Activated CD8-positive, alpha-beta T cell treated with anti-CD3 and anti-CD28 coated beads, Interleukin-2, amount 10 ng/mL, durations not matched to agents 7 days and 5 days (primary cell): ENCODE measurements at regions not wholly inside any gene's neighbourhood (a gene's known extent, or its start where the extent isn't known, plus 50 kb on each side); places are given as distances from the start of the nearest gene placed in this dataset.

ENCODE experiments used
- ATAC-seq: fragments of 150-1000 bp; cut with Tn5 transposase; one replicate; pipeline ENCODE4 v1.10.0; 2021; ENCODE audit warnings: moderate library complexity
- CTCF ChIA-PET: fragments of 350-600 bp; sonication (Branson Sonifier 250); formaldehyde crosslinking; loops from one replicate; lab custom pipeline; 2021; ENCODE audit warnings: antibody characterized with exemption; lab: Charles Lee
- POLR2A ChIA-PET: fragments of 350-600 bp; sonication (Branson Sonifier 250); formaldehyde crosslinking; loops from one replicate; lab custom pipeline; 2021; ENCODE audit warnings: antibody characterized with exemption; lab: Charles Lee
- DNase-seq: peaks from one replicate; pipeline ENCODE4 v3.0.0-alpha.2; 2020
- H3K27ac Mint-ChIP-seq: one replicate; pipeline ENCODE4 v1.8.0; 2021; ENCODE audit warnings: mild to moderate bottlenecking, mixed read lengths
- H3K27me3 Mint-ChIP-seq: one replicate; pipeline ENCODE4 v1.8.0; 2021; ENCODE audit warnings: low read depth, mixed read lengths
- H3K36me3 Mint-ChIP-seq: one replicate; pipeline ENCODE4 v1.8.0; 2021; ENCODE audit warnings: low read depth, mixed read lengths
- H3K4me1 Mint-ChIP-seq: one replicate; pipeline ENCODE4 v1.8.0; 2021; ENCODE audit warnings: low read depth, mixed read lengths
- H3K4me3 Mint-ChIP-seq: one replicate; pipeline ENCODE4 v1.8.0; 2021; ENCODE audit warnings: mild to moderate bottlenecking, mixed read lengths
- H3K9me3 Mint-ChIP-seq: one replicate; pipeline ENCODE4 v1.8.0; 2022; ENCODE audit warnings: mixed read lengths; ENCODE audit not compliant: insufficient read depth

DNA sequence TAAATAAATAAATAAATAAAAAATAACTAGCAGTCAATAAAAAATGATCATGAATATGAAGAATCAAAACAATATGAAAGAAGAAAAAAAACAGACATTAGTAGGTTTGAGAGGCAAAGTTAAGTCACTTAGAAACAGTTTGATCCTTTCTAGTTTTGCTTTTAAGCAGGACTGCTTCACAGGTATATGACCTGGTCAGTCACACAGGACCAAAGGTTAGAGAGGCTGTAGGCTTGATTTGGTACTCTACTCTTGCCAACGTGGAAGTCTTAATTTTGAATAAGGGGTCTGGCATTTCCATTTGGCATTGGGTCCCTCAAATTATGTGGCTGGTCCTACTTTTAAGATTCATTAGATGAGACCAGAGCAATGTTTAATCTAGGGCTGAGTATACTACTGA, 441.7 kb upstream of the NECTIN3 start:
- no peaks in the 10 kb centered on the region for H3K27me3 Mint-ChIP-seq
- no peaks in the 10 kb centered on the region for H3K9me3 Mint-ChIP-seq
- H3K36me3 Mint-ChIP-seq: no peaks in the 10 kb centered on the region
- CTCF ChIA-PET: no interaction called here
- POLR2A ChIA-PET: no interaction called here
- H3K4me1 Mint-ChIP-seq: peaks cover 3% of the 10 kb centered on the region
- H3K27ac Mint-ChIP-seq: no peak overlapping the region
- DNase-seq: no peak
- H3K4me3 Mint-ChIP-seq: no peak overlapping the region
- no peak for ATAC-seq

- Mint-ChIP-seq H3K4me1 (no peaks in the 10 kb centered on the region), H3K27me3 (no peaks in the 10 kb centered on the region), H3K9me3 (no peaks in the 10 kb centered on the region), H3K4me3 (no peak overlapping the region), H3K27ac (no peak overlapping the region), H3K36me3 (no peaks in the 10 kb centered on the region)
- no peak for DNase-seq
- no peak for ATAC-seq
- POLR2A ChIA-PET: no interaction called here
- CTCF ChIA-PET: no interaction called here
These were observed 427.4 kb upstream of the NECTIN3 start for GRCh38 chr3:110644203-110644602.

DNA sequence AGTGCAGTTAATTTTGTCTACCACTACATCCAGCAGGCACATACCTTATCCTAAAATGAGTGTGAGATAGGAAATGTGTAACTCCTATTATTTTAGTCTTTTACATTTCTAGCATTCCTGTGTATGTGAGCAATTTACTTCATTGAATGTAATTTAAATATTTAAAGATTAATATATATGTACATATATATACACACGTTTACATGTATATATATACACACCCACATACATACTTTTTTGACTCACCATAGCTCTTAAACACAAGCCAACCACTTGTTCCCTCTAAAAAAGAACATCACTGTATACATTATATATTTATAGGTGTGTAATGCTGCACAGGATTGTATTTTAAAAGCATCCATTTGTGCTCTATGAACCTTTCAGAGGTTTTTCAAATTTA, 425.6 kb upstream of the NECTIN3 start:
- ChIA-PET POLR2A (no interaction called here), CTCF (no interaction called here)
- no peak overlapping the region for H3K4me3 Mint-ChIP-seq
- no peaks in the 10 kb centered on the region for H3K27me3 Mint-ChIP-seq
- no peaks in the 10 kb centered on the region for H3K4me1 Mint-ChIP-seq
- ATAC-seq (no peak), DNase-seq (no peak)
- no peaks in the 10 kb centered on the region for H3K36me3 Mint-ChIP-seq
- no peaks in the 10 kb centered on the region for H3K9me3 Mint-ChIP-seq
- no peak overlapping the region for H3K27ac Mint-ChIP-seq

DNA sequence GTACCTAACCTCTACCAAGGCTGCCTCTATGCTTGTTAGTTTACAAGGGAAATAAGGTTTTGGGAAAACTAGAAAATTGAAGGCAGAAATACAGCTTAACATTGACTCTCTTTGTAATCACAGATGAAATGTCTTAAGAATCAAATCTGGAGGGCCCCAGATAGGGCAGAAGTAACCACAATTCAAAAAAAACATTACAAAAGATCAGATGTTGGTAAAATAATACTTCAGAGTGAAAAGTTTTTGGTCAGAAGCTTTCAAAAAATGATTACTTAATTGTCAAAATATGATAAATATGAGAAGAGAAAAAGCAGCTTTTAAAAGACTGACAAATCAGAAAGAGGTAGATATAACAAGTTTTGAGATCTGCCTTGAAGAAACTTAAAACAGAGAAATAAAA, 425.1 kb upstream of the NECTIN3 start:
- ChIA-PET POLR2A (no interaction called here), CTCF (no interaction called here)
- H3K27me3 Mint-ChIP-seq: no peaks in the 10 kb centered on the region
- no peak overlapping the region for H3K4me3 Mint-ChIP-seq
- ATAC-seq: no peak
- no peaks in the 10 kb centered on the region for H3K4me1 Mint-ChIP-seq
- H3K27ac Mint-ChIP-seq: no peak overlapping the region
- no peak for DNase-seq
- no peaks in the 10 kb centered on the region for H3K9me3 Mint-ChIP-seq
- H3K36me3 Mint-ChIP-seq: no peaks in the 10 kb centered on the region

GRCh38 chr3:110647586-110647985, 424.0 kb upstream of the NECTIN3 start:
- Mint-ChIP-seq H3K36me3 (no peaks in the 10 kb centered on the region), H3K9me3 (no peaks in the 10 kb centered on the region), H3K27ac (no peak overlapping the region), H3K27me3 (no peaks in the 10 kb centered on the region), H3K4me3 (no peak overlapping the region), H3K4me1 (no peaks in the 10 kb centered on the region)
- no peak for ATAC-seq
- ChIA-PET CTCF (no interaction called here), POLR2A (no interaction called here)
- no peak for DNase-seq

- no peak overlapping the region for H3K27ac Mint-ChIP-seq
- no peaks in the 10 kb centered on the region for H3K36me3 Mint-ChIP-seq
- H3K4me3 Mint-ChIP-seq: no peak overlapping the region
- H3K4me1 Mint-ChIP-seq: no peaks in the 10 kb centered on the region
- ATAC-seq (no peak), DNase-seq (no peak)
- ChIA-PET CTCF (no interaction called here), POLR2A (no interaction called here)
- H3K9me3 Mint-ChIP-seq: no peaks in the 10 kb centered on the region
- H3K27me3 Mint-ChIP-seq: no peaks in the 10 kb centered on the region
These were observed 420.9 kb upstream of the NECTIN3 start for GRCh38 chr3:110650741-110651140.

DNA sequence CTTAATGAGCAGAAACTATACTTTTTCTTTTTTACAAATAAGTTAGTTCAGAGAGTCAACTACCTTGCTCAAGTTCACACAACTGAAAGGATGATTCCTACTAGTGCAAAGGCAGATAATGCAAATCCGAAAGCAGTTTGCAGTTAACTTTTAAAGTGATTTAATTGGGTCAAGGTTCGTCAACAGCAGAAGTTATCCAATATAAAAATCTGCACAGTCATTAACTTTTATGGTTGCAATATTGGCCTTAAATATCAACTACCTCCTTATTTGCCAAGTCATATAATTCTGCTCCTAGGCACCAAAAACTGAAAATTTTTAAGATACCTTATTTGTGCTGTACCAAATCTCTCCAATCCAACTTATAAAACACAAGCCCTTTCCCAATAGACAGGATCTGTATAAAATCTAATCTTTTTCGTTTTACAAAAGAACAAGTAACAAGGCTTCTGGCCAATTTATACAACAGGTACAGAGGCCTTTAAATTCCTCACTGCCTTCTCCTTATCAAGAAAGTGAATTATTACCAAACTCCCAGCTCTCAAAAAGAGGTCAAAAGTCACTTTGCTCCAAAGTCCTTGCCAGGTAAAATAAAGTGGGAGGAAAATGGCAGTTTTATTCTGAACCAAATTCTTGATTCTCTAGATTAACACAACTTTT, 416.6 kb upstream of the NECTIN3 start:
- Mint-ChIP-seq H3K27me3 (no peaks in the 10 kb centered on the region), H3K9me3 (no peaks in the 10 kb centered on the region), H3K4me1 (no peaks in the 10 kb centered on the region), H3K27ac (no peak overlapping the region), H3K36me3 (no peaks in the 10 kb centered on the region), H3K4me3 (no peak overlapping the region)
- DNase-seq: no peak
- ATAC-seq: no peak
- ChIA-PET POLR2A (no interaction called here), CTCF (no interaction called here)

GRCh38 chr3:110656394-110657025, 415.1 kb upstream of the NECTIN3 start:
- Mint-ChIP-seq H3K9me3 (no peaks in the 10 kb centered on the region), H3K27me3 (no peaks in the 10 kb centered on the region), H3K27ac (no peak overlapping the region), H3K4me1 (no peaks in the 10 kb centered on the region), H3K4me3 (no peak overlapping the region), H3K36me3 (no peaks in the 10 kb centered on the region)
- ChIA-PET POLR2A (no interaction called here), CTCF (no interaction called here)
- ATAC-seq: no peak
- DNase-seq: no peak

- Mint-ChIP-seq H3K27me3 (no peaks in the 10 kb centered on the region), H3K4me3 (no peak overlapping the region), H3K9me3 (peaks cover 6% of the 10 kb centered on the region), H3K4me1 (no peaks in the 10 kb centered on the region), H3K36me3 (no peaks in the 10 kb centered on the region), H3K27ac (no peak overlapping the region)
- DNase-seq (no peak), ATAC-seq (no peak)
- POLR2A ChIA-PET: no interaction called here
- CTCF ChIA-PET: no interaction called here
These were observed 407.5 kb upstream of the NECTIN3 start for GRCh38 chr3:110664148-110664547.

- ChIA-PET POLR2A (no interaction called here), CTCF (no interaction called here)
- Mint-ChIP-seq H3K27ac (no peak overlapping the region), H3K9me3 (peaks cover 6% of the 10 kb centered on the region), H3K4me3 (no peak overlapping the region), H3K27me3 (no peaks in the 10 kb centered on the region), H3K4me1 (no peaks in the 10 kb centered on the region), H3K36me3 (no peaks in the 10 kb centered on the region)
- no peak for ATAC-seq
- no peak for DNase-seq
These were observed 405.1 kb upstream of the NECTIN3 start for GRCh38 chr3:110666495-110666894.

- POLR2A ChIA-PET: no interaction called here
- Mint-ChIP-seq H3K4me3 (no peak overlapping the region), H3K4me1 (no peaks in the 10 kb centered on the region), H3K9me3 (peaks cover 6% of the 10 kb centered on the region), H3K27ac (no peak overlapping the region), H3K36me3 (no peaks in the 10 kb centered on the region), H3K27me3 (no peaks in the 10 kb centered on the region)
- ATAC-seq (no peak), DNase-seq (no peak)
- CTCF ChIA-PET: no interaction called here
These were observed 404.4 kb upstream of the NECTIN3 start for GRCh38 chr3:110667216-110667615.

DNA sequence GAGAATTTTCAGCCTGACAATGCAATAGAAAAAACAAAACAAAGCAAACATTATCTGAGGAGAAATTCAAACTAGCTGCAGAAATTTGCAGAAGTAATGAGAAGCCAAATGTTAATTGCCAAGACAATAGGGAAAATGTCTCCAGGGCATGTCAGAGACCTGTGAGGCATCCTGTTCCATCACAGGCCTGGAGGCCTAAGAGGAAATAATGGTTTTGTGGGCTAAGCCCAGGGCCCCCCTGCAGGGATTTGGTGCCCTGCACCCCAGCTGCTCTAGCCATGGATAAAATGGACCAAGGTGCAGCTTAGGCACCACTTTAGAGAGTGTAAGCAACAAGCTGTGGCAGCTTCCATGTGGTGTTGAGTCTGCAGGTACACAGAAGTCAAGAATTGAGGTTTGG, 401.2 kb upstream of the NECTIN3 start:
- DNase-seq: no peak
- Mint-ChIP-seq H3K27me3 (no peaks in the 10 kb centered on the region), H3K4me1 (no peaks in the 10 kb centered on the region), H3K27ac (no peak overlapping the region), H3K36me3 (no peaks in the 10 kb centered on the region), H3K4me3 (no peak overlapping the region), H3K9me3 (peaks cover 6% of the 10 kb centered on the region)
- ChIA-PET POLR2A (no interaction called here), CTCF (no interaction called here)
- ATAC-seq: no peak

- no peak for ATAC-seq
- no peak for DNase-seq
- Mint-ChIP-seq H3K36me3 (no peaks in the 10 kb centered on the region), H3K27ac (no peak overlapping the region), H3K4me1 (no peaks in the 10 kb centered on the region), H3K9me3 (no peaks in the 10 kb centered on the region), H3K4me3 (no peak overlapping the region), H3K27me3 (no peaks in the 10 kb centered on the region)
- POLR2A ChIA-PET: no interaction called here
- CTCF ChIA-PET: no interaction called here
These were observed 394.1 kb upstream of the NECTIN3 start for GRCh38 chr3:110677506-110677905.
